Thymus (tissue), 11 donors: ENCODE measurements at regions not wholly inside any gene's neighbourhood (a gene's known extent, or its start where the extent isn't known, plus 50 kb on each side); places are given as distances from the start of the nearest gene placed in this dataset.

ENCODE experiments used
- DNase-seq, 9 donors: peaks; one replicate each; pipeline ENCODE4 v3.0.0-alpha.2; 2013; ENCODE audit warnings: low spot score in 9 of 9, low read depth in 6 of 9, missing footprints in 1 of 9
- H3K27ac ChIP-seq, 2 donors: one replicate each; pipeline ENCODE4 v1.5.1; 2013; ENCODE audit warnings: control low read depth in 1 of 2, low read depth in 1 of 2, low read length in 1 of 2, mild to moderate bottlenecking in 1 of 2, moderate library complexity in 1 of 2
- H3K27me3 ChIP-seq, 2 donors: one replicate each; pipeline ENCODE4 v1.5.1; 2013; ENCODE audit warnings: low read length in 1 of 2; ENCODE audit not compliant: control insufficient read depth in 2 of 2, insufficient read depth in 1 of 2
- H3K36me3 ChIP-seq, 2 donors: one replicate each; pipeline ENCODE4 v1.5.1; 2013; ENCODE audit warnings: low read length in 1 of 2, mild to moderate bottlenecking in 1 of 2, moderate library complexity in 1 of 2; ENCODE audit not compliant: control insufficient read depth in 2 of 2, insufficient read depth in 2 of 2
- H3K4me1 ChIP-seq, 2 donors: one replicate each; pipeline ENCODE4 v1.5.1; 2013; ENCODE audit warnings: low read length in 2 of 2; ENCODE audit not compliant: control insufficient read depth in 2 of 2, insufficient read depth in 2 of 2
- H3K4me3 ChIP-seq, 2 donors: one replicate each; pipeline ENCODE4 v1.5.1; 2013; ENCODE audit warnings: low read length in 2 of 2, control low read depth in 1 of 2, mild to moderate bottlenecking in 1 of 2
- H3K9me3 ChIP-seq, 2 donors: one replicate each; pipeline ENCODE4 v1.5.1; 2013; ENCODE audit warnings: low read length in 1 of 2, mild to moderate bottlenecking in 1 of 2; ENCODE audit not compliant: control insufficient read depth in 2 of 2, insufficient read depth in 1 of 2
- WGBS: extraction: QIAGEN DNeasy Blood & Tissue Kit; methylation state at CpG from one replicate; pipeline ENCODE4 v1.1.7; 2013; 5-methylcytosine and 5-hydroxymethylcytosine counted together
- donor health status: healthy.

GRCh38 chr2:145256551-145256950 is 736.6 kb upstream of the ZEB2 start:
- Histone ChIP-seq H3K4me1 (peaks cover 0 to 9% of the 10 kb centered on the region in 2 donors), H3K4me3 (no peak overlapping the region), H3K9me3 (no peaks in the 10 kb centered on the region), H3K27ac (no peak overlapping the region), H3K27me3 (peaks cover 16 to 79% of the 10 kb centered on the region in 2 donors), H3K36me3 (no peaks in the 10 kb centered on the region)
- no peak for DNase-seq
- 94% methylated on average over 1 of the region's 1 CpG for WGBS

- no peaks in the 10 kb centered on the region for H3K9me3 ChIP-seq
- H3K36me3 ChIP-seq, result no peaks in the 10 kb centered on the region
- H3K27ac ChIP-seq, result no peak overlapping the region
- H3K27me3 ChIP-seq, result peaks cover 16 to 66% of the 10 kb centered on the region in 2 donors
- 98% methylated on average over 2 of the region's 2 CpGs for WGBS
- DNase-seq, result no peak
- no peak overlapping the region for H3K4me3 ChIP-seq
- H3K4me1 ChIP-seq, result peaks cover 0 to 9% of the 10 kb centered on the region in 2 donors
Observed at GRCh38 chr2:145254291-145254690, 734.4 kb upstream of the ZEB2 start.

GRCh38 chr2:145253492-145253891 is 733.6 kb upstream of the ZEB2 start:
- 94% methylated on average over 1 of the region's 1 CpG for WGBS
- DNase-seq, result no peak
- Histone ChIP-seq H3K9me3 (no peaks in the 10 kb centered on the region), H3K4me3 (no peak overlapping the region), H3K27ac (no peak overlapping the region), H3K4me1 (peaks cover 0 to 3% of the 10 kb centered on the region in 2 donors), H3K27me3 (peaks cover 16 to 61% of the 10 kb centered on the region in 2 donors), H3K36me3 (no peaks in the 10 kb centered on the region)

- no peaks in the 10 kb centered on the region for H3K9me3 ChIP-seq
- peaks cover 1 to 3% of the 10 kb centered on the region in 2 donors for H3K27me3 ChIP-seq
- no peak for DNase-seq
- no peak overlapping the region for H3K4me3 ChIP-seq
- no peaks in the 10 kb centered on the region for H3K36me3 ChIP-seq
- 96% methylated on average over 4 of the region's 4 CpGs for WGBS
- H3K27ac ChIP-seq, result no peak overlapping the region
- H3K4me1 ChIP-seq, result no peaks in the 10 kb centered on the region
Observed at GRCh38 chr2:145245268-145245870, 725.5 kb upstream of the ZEB2 start.

GRCh38 chr2:145235312-145235711 is 715.4 kb upstream of the ZEB2 start:
- Histone ChIP-seq H3K36me3 (no peaks in the 10 kb centered on the region), H3K4me3 (no peak overlapping the region), H3K27me3 (no peaks in the 10 kb centered on the region), H3K9me3 (no peaks in the 10 kb centered on the region), H3K27ac (no peak overlapping the region), H3K4me1 (no peaks in the 10 kb centered on the region)
- WGBS, result 63% methylated on average over 2 of the region's 2 CpGs
- no peak for DNase-seq

GRCh38 chr2:145230546-145230945 is 710.6 kb upstream of the ZEB2 start:
- DNase-seq, result no peak
- Histone ChIP-seq H3K27me3 (no peaks in the 10 kb centered on the region), H3K4me3 (no peak overlapping the region), H3K36me3 (no peaks in the 10 kb centered on the region), H3K9me3 (no peaks in the 10 kb centered on the region), H3K27ac (no peak overlapping the region), H3K4me1 (no peaks in the 10 kb centered on the region)
- WGBS, result 95% methylated on average over 3 of the region's 3 CpGs

GRCh38 chr2:145228506-145228905 is 708.6 kb upstream of the ZEB2 start:
- no peak for DNase-seq
- 89% methylated on average over 5 of the region's 5 CpGs for WGBS
- no peaks in the 10 kb centered on the region for H3K9me3 ChIP-seq

GRCh38 chr2:145226901-145227300 is 707.0 kb upstream of the ZEB2 start:
- no peaks in the 10 kb centered on the region for H3K9me3 ChIP-seq
- H3K27ac ChIP-seq, result no peak overlapping the region
- H3K4me3 ChIP-seq, result no peak overlapping the region
- H3K36me3 ChIP-seq, result no peaks in the 10 kb centered on the region
- DNase-seq, result no peak
- H3K4me1 ChIP-seq, result no peaks in the 10 kb centered on the region
- H3K27me3 ChIP-seq, result no peaks in the 10 kb centered on the region
- WGBS, result 100% methylated on average over 1 of the region's 1 CpG

More at GRCh38 chr2:145228506-145228905, 708.6 kb upstream of the ZEB2 start:
- H3K4me3 ChIP-seq, result no peak overlapping the region
- H3K27me3 ChIP-seq, result no peaks in the 10 kb centered on the region
- no peak overlapping the region for H3K27ac ChIP-seq
- no peaks in the 10 kb centered on the region for H3K4me1 ChIP-seq
- H3K36me3 ChIP-seq, result no peaks in the 10 kb centered on the region

GRCh38 chr2:145221516-145221915 is 701.6 kb upstream of the ZEB2 start:
- H3K4me1 ChIP-seq, result no peaks in the 10 kb centered on the region
- H3K4me3 ChIP-seq, result no peak overlapping the region
- H3K9me3 ChIP-seq, result no peaks in the 10 kb centered on the region
- H3K27ac ChIP-seq, result no peak overlapping the region
- no peaks in the 10 kb centered on the region for H3K27me3 ChIP-seq
- no peaks in the 10 kb centered on the region for H3K36me3 ChIP-seq
- 100% methylated on average over 1 of the region's 1 CpG for WGBS
- no peak for DNase-seq
